ENCODE measurements at regions not wholly inside any gene's neighbourhood (a gene's known extent, or its start where the extent isn't known, plus 50 kb on each side); places are given as distances from the start of the nearest gene placed in this dataset.
A peak's percentile ranks its signal among the peaks of the same experiment; 100 is the strongest.

DNA sequence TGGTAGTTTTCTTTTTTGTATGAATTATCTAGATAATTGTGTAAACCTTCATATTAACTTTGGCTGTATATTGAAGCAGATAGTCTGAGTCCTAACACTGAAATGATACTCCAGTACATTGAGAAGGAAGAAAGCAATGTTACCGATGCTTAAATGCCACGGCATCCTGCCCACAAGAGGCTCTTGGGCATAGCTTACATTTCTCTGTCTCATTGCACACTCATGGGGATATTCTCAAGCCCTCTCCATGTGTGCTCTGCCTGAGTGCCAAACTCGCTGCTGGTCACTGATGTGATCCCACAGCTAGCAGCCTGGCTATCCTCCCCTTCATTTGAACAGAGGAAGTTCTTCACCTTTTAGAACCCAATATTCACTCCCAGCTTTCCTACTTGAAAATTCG, 179.4 kb downstream of the TGFB2 start (continued):
- TF ChIP-seq SP1 (IDR thresholded peaks at IDR 0.05; ENCODE audit: low read depth) (no peak), POLR2A (IDR thresholded peaks at IDR 0.05; ENCODE audit: borderline replicate concordance, extremely low read depth, insufficient read depth, insufficient read length) (no peak), CEBPB (IDR thresholded peaks at IDR 0.05; ENCODE audit: low read depth) (no peak), JUND (IDR thresholded peaks at IDR 0.05) (no peak), EZH2 (IDR thresholded peaks at IDR 0.05) (no peak), ELF1 (IDR thresholded peaks at IDR 0.05; ENCODE audit: borderline replicate concordance, low read depth) (no peak), EGR1 (IDR thresholded peaks at IDR 0.05; ENCODE audit: low read depth) (no peak), CBX3 (IDR thresholded peaks at IDR 0.05; ENCODE audit: low read depth) (no peak)
- TF ChIP-seq, protein P1, sequence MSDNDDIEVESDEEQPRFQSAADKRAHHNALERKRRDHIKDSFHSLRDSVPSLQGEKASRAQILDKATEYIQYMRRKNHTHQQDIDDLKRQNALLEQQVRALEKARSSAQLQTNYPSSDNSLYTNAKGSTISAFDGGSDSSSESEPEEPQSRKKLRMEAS (IDR thresholded peaks at IDR 0.05): no peak

DNA sequence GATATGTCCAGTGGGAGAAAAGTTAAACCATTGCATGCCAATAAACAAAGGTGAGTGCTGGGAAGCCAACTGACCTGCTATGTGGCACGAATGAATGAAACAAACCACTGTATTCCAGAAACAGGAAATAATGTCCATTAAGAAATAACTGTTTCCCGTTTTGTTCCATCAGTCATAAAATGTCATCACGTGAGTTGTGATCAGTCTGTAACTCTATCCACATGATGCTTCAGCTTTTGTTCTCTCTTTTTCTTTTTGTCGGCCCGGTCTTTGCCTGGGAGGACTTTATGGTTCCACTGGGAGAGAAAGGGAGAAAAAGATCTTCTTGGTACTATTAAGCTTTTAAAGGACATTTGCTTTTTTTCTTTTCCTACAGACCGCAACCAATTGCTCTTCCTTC, 179.9 kb downstream of the TGFB2 start:
- Histone ChIP-seq H3K4me3 (replicated peaks in 1 of 2; ENCODE audit: low read depth in 1 of 2, low read length in 2 of 2) (no peak overlapping the region), H3K27me3 (ENCODE audit: insufficient read depth, low read length) (no peaks in the 10 kb centered on the region), H2AFZ (ENCODE audit: low read depth, low read length, poor library complexity, severe bottlenecking) (peak overlapping the region; percentile 4), H3K36me3 (ENCODE audit: control insufficient read depth in 1 of 2, insufficient read depth in 2 of 2, low read length in 2 of 2) (no peaks in the 10 kb centered on the region), H3K79me2 (ENCODE audit: insufficient read depth, low read length) (no peaks in the 10 kb centered on the region), H4K20me1 (ENCODE audit: insufficient read depth) (no peaks in the 10 kb centered on the region), H3K9ac (ENCODE audit: low read length) (no peak overlapping the region), H3K9me3 (ENCODE audit: control insufficient read depth in 1 of 2, insufficient read depth in 1 of 2, low read depth in 1 of 2, low read length in 2 of 2) (no peaks in the 10 kb centered on the region), H3K9me2 (ENCODE audit: insufficient read depth) (no peaks in the 10 kb centered on the region; the same call in 1 of the 2 replicates), H3K27ac (ENCODE audit: low read depth, low read length) (no peak overlapping the region), H3K4me1 (ENCODE audit: control insufficient read depth in 1 of 2, insufficient read depth in 2 of 2, low read length in 2 of 2) (no peaks in the 10 kb centered on the region), H3K4me2 (ENCODE audit: low read length) (no peak overlapping the region)
- intact Hi-C loops (cut with micrococcal nuclease): no loop called here
- TF ChIP-seq ELF1 (IDR thresholded peaks at IDR 0.05; ENCODE audit: borderline replicate concordance, low read depth): no peak
- CTCF ChIA-PET: interaction anchor here (1.4 kb wide), 1 partner anchor 542 kb away, joined by 3 read pairs; no protein-coding TSS in a partner anchor
- ATAC-seq (no peak), DNase-seq (ENCODE audit: low read depth, low spot score) (no peak)
- no TSS peak for BruUV-seq (replicated peaks)
- POLR2A ChIA-PET: no interaction called here
- RAD21 ChIA-PET (ENCODE audit: low non-redundant PET in 1 of 2, low total read pairs in 2 of 2, uncharacterized antibody in 2 of 2, unreplicated experiment in 2 of 2): no interaction called here

DNA sequence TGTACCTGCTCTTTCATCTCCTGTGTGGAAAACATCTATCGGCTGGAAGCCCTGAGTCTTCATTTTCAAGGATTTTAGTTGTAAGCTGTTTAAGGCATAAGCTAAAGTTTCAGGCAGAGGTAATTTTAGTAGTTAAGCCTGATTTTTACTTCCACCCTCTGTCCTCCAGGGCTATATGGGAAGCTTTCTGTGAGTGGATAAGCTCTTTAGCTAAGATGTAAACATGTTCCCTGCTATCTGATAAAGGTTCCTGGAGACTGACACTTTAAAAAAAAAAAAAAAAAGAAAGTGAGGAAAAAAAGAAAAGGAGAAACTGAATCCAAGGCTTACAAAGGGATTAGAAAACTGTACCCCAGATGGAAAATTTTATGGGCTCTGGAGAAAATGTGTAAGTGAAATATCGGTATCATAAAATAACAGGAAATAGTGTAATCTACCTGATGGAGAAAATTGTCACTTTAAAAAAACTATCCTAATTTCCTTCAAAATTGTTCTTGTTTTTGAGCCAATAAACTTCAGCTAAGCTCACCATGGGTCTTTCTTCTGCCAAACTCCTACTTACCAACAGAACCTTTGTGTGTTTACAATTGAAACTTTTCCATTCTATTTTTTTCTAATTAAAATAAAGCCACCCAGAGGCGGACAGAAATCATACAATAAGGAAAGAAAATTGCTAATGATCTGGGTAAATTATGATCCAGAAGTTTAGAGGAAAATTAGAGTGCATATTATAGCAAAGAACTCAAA, 180.5 kb downstream of the TGFB2 start:
- CTCF ChIA-PET: no interaction called here
- no TSS peak for BruUV-seq (replicated peaks)
- DNase-seq (ENCODE audit: low read depth, low spot score) (no peak), ATAC-seq (no peak)
- Histone ChIP-seq H3K9me2 (ENCODE audit: insufficient read depth) (no peaks in the 10 kb centered on the region; the same call in 1 of the 2 replicates), H3K36me3 (ENCODE audit: control insufficient read depth in 1 of 2, insufficient read depth in 2 of 2, low read length in 2 of 2) (no peaks in the 10 kb centered on the region), H3K79me2 (ENCODE audit: insufficient read depth, low read length) (no peaks in the 10 kb centered on the region), H3K4me3 (replicated peaks in 1 of 2; ENCODE audit: low read depth in 1 of 2, low read length in 2 of 2) (no peak overlapping the region), H2AFZ (ENCODE audit: low read depth, low read length, poor library complexity, severe bottlenecking) (peak overlapping the region; percentile 4), H3K4me1 (ENCODE audit: control insufficient read depth in 1 of 2, insufficient read depth in 2 of 2, low read length in 2 of 2) (no peaks in the 10 kb centered on the region), H3K27me3 (ENCODE audit: insufficient read depth, low read length) (no peaks in the 10 kb centered on the region), H3K9ac (ENCODE audit: low read length) (no peak overlapping the region), H4K20me1 (ENCODE audit: insufficient read depth) (no peaks in the 10 kb centered on the region), H3K9me3 (ENCODE audit: control insufficient read depth in 1 of 2, insufficient read depth in 1 of 2, low read depth in 1 of 2, low read length in 2 of 2) (no peaks in the 10 kb centered on the region), H3K4me2 (ENCODE audit: low read length) (no peak overlapping the region), H3K27ac (ENCODE audit: low read depth, low read length) (no peak overlapping the region)
- intact Hi-C loops (cut with micrococcal nuclease): no loop called here
- RAD21 ChIA-PET (ENCODE audit: low non-redundant PET in 1 of 2, low total read pairs in 2 of 2, uncharacterized antibody in 2 of 2, unreplicated experiment in 2 of 2): no interaction called here
- TF ChIP-seq SRF (IDR thresholded peaks at IDR 0.05; ENCODE audit: low read depth) (no peak), RAD21 (IDR thresholded peaks at IDR 0.05; ENCODE audit: low read depth) (no peak), POLR2A (IDR thresholded peaks at IDR 0.05; ENCODE audit: borderline replicate concordance, extremely low read depth, insufficient read depth, insufficient read length) (no peak), ZFX (IDR thresholded peaks at IDR 0.05) (no peak), YY1 (IDR thresholded peaks at IDR 0.05; ENCODE audit: extremely low read depth, insufficient replicate concordance, low read depth, low read length) (no peak)
- TF ChIP-seq, protein P2, sequence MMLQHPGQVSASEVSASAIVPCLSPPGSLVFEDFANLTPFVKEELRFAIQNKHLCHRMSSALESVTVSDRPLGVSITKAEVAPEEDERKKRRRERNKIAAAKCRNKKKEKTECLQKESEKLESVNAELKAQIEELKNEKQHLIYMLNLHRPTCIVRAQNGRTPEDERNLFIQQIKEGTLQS (IDR thresholded peaks at IDR 0.05): no peak
- POLR2A ChIA-PET: no interaction called here
